Left lung (tissue), 4 donors: ENCODE measurements at regions not wholly inside any gene's neighbourhood (a gene's known extent, or its start where the extent isn't known, plus 50 kb on each side); places are given as distances from the start of the nearest gene placed in this dataset.
"Not testable (repeated sequence)": the region's sequence is repeated elsewhere in the genome, so short reads cannot be mapped to it uniquely, and the experiment has no call there.

ENCODE experiments used
- ATAC-seq: fragments of 200-7000 bp; cut with Tn5 transposase; one replicate; pipeline ENCODE4 v1.9.1; 2020; ENCODE audit warnings: moderate library complexity
- DNase-seq, 4 donors: peaks; one replicate each; pipeline ENCODE4 v3.0.0-alpha.2; 2013 to 2020
- H3K27ac ChIP-seq, 2 donors: fragments of 200-600 bp; sonication (generic) in 1 of 2; one replicate each; pipeline versions ENCODE4 v1.5.0 to v1.8.0; 2020 to 2021
- H3K27me3 ChIP-seq, 2 donors: fragments of 200-600 bp; sonication (generic) in 1 of 2; one replicate each; pipeline versions ENCODE4 v1.5.0 to v1.8.0; 2020 to 2021
- H3K36me3 ChIP-seq, 2 donors: fragments of 200-600 bp; sonication (generic) in 1 of 2; one replicate each; pipeline versions ENCODE4 v1.5.0 to v1.8.0; 2020 to 2021
- H3K4me1 ChIP-seq, 2 donors: fragments of 200-600 bp; one replicate each; pipeline ENCODE4 v1.8.0; 2021
- H3K4me3 ChIP-seq, 2 donors: fragments of 200-600 bp; sonication (generic) in 1 of 2; one replicate each; pipeline versions ENCODE4 v1.5.0 to v1.8.0; 2020 to 2021; ENCODE audit warnings: mild to moderate bottlenecking in 1 of 2
- H3K9me3 ChIP-seq, 2 donors: fragments of 200-600 bp; sonication (generic) in 1 of 2; one replicate each; pipeline versions ENCODE4 v1.5.0 to v1.8.0; 2020 to 2021
- intact Hi-C, 2 donors: fragments of 100-400 bp; cut with DNase I; formaldehyde crosslinking; loops; one replicate each; pipeline versions ENCODE4 v1.11.2 to v1.14.2; 2022
- TF ChIP-seq, protein P1 (sequence below), 2 donors: fragments of 200-600 bp; sonication (generic) in 1 of 2; IDR thresholded peaks; one replicate each; pipeline versions ENCODE4 v1.5.0 to v1.8.0; 2021; ENCODE audit warnings: antibody characterized with exemption in 2 of 2
- donor health status: DM: no; HTN: yes; CAD: no.
- donor health status: DM: no; HTN: no; CAD: no.

DNA sequence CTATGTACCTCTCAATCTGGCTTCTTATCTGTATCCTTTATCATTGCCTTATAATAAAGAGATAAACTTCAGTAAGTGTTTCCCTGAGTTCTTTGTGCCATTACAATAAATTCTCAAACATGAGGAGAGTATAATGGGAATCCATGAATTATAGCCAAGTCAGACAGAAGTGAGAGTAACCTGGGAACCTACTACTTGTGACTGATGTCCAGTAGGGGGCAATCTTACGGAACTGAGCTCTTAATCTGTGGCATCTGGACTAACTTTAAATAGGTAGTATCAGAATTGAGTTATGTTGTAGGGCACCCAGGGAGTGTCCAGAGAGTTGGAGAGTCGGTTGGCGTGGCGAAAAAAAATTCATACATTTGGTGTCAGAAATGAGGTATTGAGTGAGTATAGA, 542.6 kb downstream of the ZBBX start:
- intact Hi-C loops = no loop called here
- H3K27ac ChIP-seq = no peak overlapping the region
- TF ChIP-seq, protein P1, sequence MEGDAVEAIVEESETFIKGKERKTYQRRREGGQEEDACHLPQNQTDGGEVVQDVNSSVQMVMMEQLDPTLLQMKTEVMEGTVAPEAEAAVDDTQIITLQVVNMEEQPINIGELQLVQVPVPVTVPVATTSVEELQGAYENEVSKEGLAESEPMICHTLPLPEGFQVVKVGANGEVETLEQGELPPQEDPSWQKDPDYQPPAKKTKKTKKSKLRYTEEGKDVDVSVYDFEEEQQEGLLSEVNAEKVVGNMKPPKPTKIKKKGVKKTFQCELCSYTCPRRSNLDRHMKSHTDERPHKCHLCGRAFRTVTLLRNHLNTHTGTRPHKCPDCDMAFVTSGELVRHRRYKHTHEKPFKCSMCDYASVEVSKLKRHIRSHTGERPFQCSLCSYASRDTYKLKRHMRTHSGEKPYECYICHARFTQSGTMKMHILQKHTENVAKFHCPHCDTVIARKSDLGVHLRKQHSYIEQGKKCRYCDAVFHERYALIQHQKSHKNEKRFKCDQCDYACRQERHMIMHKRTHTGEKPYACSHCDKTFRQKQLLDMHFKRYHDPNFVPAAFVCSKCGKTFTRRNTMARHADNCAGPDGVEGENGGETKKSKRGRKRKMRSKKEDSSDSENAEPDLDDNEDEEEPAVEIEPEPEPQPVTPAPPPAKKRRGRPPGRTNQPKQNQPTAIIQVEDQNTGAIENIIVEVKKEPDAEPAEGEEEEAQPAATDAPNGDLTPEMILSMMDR (IDR thresholded peaks at IDR 0.05) = no peak
- H3K27me3 ChIP-seq = no peaks in the 10 kb centered on the region
- ATAC-seq (peak; percentile 36), DNase-seq (no peak)
- H3K4me3 ChIP-seq = no peak overlapping the region
- peaks cover 0 to 5% of the 10 kb centered on the region in 2 donors for H3K9me3 ChIP-seq
- H3K4me1 ChIP-seq = no peaks in the 10 kb centered on the region
- H3K36me3 ChIP-seq = no peaks in the 10 kb centered on the region

DNA sequence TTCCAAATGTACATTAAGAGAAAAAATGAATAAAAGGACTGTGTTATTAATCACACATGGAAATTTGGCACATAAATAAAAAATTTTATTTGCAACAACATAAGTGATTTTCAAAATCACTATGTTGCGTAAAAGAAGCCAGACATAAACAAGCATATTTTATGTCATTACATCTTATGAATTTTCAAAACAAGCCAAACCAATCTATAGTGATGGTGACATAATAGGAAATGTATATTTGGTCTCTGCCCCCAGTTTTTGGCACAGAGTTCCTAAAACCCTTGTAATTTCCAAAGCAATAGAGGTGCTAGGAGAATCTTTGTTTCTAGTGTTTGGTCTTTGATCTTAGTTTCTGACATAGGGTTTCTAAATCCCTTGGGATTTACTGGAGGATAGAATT, 543.3 kb downstream of the ZBBX start:
- H3K27me3 ChIP-seq = no peaks in the 10 kb centered on the region
- no peaks in the 10 kb centered on the region for H3K4me1 ChIP-seq
- no peak overlapping the region for H3K4me3 ChIP-seq
- TF ChIP-seq, protein P1 (IDR thresholded peaks at IDR 0.05) = no peak
- no peak for ATAC-seq
- H3K36me3 ChIP-seq = no peaks in the 10 kb centered on the region
- no peak overlapping the region for H3K27ac ChIP-seq
- intact Hi-C loops = no loop called here
- peak in 1 of 4 donors; percentile 17 for DNase-seq
- H3K9me3 ChIP-seq = peaks cover 0 to 5% of the 10 kb centered on the region in 2 donors

DNA sequence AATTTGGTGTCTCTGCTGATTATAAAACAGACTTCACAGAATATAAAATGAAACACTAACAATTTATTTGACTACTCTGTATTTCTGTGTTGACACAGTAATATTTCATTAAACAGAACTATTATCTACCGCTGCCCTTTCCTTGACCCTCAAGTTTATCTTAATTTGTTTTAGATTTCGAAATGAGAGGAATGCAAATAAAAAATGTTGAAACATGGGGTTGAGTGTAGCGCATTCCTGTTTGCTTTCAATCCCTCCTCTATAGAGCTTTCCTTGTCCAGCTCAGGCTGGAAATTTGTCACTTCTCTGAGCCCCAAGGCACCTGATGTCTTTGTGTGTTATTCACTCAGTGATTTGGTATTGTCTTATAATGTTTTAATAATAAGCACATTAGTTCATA, 550.2 kb downstream of the ZBBX start:
- H3K27me3 ChIP-seq = no peaks in the 10 kb centered on the region
- TF ChIP-seq, protein P1 (IDR thresholded peaks at IDR 0.05) = no peak
- peak overlapping the region in 1 of 2 donors; percentile 61 for H3K27ac ChIP-seq
- ATAC-seq = peak; percentile 98
- no peak overlapping the region for H3K4me3 ChIP-seq
- no peaks in the 10 kb centered on the region for H3K4me1 ChIP-seq
- no peaks in the 10 kb centered on the region for H3K36me3 ChIP-seq
- H3K9me3 ChIP-seq = peaks cover 0 to 5% of the 10 kb centered on the region in 2 donors
- intact Hi-C loops = no loop called here
- DNase-seq = peak in 1 of 4 donors; percentile 48

DNA sequence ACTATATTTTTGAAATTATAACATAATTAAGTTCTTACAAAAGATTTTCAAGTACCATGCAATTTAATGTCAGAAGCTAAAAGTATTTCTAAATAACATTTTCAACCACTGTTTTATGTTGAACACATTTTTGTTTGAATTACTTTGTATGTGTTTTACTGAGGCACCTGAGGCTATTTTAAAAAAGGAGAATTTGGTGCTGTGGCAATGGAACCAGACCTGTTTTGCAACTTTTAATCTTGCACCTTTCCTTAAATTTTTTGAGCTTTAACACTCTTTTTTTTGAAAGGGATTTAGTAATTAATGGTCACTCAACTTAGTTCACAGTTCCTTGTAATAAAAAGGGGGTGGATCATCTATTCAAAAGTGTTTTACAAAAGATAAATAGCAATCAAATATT, 561.6 kb downstream of the ZBBX start:
- intact Hi-C loops = no loop called here
- DNase-seq = no peak
- H3K4me3 ChIP-seq = no peak overlapping the region
- H3K27me3 ChIP-seq = no peaks in the 10 kb centered on the region
- H3K4me1 ChIP-seq = no peaks in the 10 kb centered on the region
- H3K36me3 ChIP-seq = no peaks in the 10 kb centered on the region
- H3K9me3 ChIP-seq = peaks cover 0 to 3% of the 10 kb centered on the region in 2 donors
- no peak overlapping the region for H3K27ac ChIP-seq
- TF ChIP-seq, protein P1 (IDR thresholded peaks at IDR 0.05) = no peak
- no peak for ATAC-seq

DNA sequence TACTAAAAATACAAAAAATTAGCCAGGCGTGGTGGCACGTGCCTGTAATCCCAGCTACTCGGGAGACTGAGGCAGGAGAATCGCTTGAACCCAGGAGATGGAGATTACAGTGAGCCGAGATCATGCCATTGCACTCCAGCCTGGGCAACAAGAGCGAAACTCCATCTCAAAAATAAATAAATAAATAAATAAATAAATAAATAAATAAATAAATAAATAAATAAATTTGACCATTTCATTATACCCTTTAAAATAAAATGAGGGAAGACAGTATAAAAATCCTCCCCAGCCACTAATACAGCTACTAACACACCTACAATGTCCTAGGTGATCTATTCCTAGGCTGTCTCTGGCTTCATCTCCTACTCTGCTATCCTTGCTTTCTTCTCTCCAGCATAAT, 562.8 kb downstream of the ZBBX start:
- ATAC-seq, H3K9me3 ChIP-seq, intact Hi-C loops: not testable (repeated sequence)

DNA sequence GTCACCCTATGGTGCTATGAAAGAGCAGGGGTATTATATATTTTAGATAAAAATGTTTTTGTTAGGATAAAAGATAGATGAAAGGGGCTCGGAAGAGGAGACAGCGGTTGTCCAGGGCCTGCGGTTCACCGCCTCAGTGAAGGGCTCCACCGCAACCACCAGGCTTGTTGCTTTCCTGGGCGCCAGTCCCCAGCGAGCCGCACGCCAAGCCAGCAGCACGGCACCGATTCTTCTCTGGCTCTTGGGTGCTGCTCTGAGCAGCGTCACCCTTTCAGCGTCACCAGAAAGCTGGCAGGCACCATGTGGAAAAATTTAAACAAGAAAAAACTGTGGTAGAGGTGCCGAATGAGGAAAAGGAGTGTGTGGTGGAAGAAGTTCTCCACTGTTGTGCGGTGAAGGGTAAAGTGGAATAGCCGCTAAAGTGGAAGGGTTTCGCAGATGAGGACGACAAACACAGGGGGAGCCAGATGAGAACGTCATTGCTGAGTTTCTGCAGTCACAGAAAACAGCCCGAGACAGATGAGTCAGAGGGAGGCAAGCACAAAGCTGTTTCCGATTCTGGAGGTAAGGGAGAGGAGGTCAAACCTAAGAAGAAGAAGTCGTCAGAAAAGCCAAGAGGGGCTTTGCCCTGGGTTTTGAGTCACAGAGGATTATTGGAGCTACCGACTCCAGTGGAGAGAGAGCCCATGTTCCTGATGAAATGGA, 569.2 kb downstream of the ZBBX start:
- no peak for ATAC-seq
- intact Hi-C loops = no loop called here
- peaks cover 0 to 7% of the 10 kb centered on the region in 2 donors for H3K9me3 ChIP-seq

More for the DNA sequence above, 562.8 kb downstream of the ZBBX start:
- H3K27ac ChIP-seq, H3K36me3 ChIP-seq, H3K4me1 ChIP-seq, H3K4me3 ChIP-seq, DNase-seq, H3K27me3 ChIP-seq: not testable (repeated sequence)

More for the DNA sequence above, 569.2 kb downstream of the ZBBX start:
- no peak overlapping the region for H3K27ac ChIP-seq
- DNase-seq = peak in 1 of 4 donors; percentile 59
- H3K36me3 ChIP-seq = no peaks in the 10 kb centered on the region
- no peaks in the 10 kb centered on the region for H3K27me3 ChIP-seq
- H3K4me1 ChIP-seq = no peaks in the 10 kb centered on the region
- TF ChIP-seq, protein P1 (IDR thresholded peaks at IDR 0.05) = no peak
- no peak overlapping the region for H3K4me3 ChIP-seq
